H1 (cell line): ENCODE measurements at regions not wholly inside any gene's neighbourhood (a gene's known extent, or its start where the extent isn't known, plus 50 kb on each side); places are given as distances from the start of the nearest gene placed in this dataset.

Experiments
- CTCF ChIA-PET: fragments of 300-600 bp; sonication (Branson Sonifier 250); formaldehyde crosslinking; loops from one replicate; lab custom pipeline; 2021; ENCODE audit not compliant: partially characterized antibody; lab: Charles Lee
- POLR2A ChIA-PET: fragments of 300-600 bp; sonication (Branson Sonifier 250); formaldehyde crosslinking; loops from one replicate; lab custom pipeline; 2021; ENCODE audit warnings: inconsistent platforms; ENCODE audit not compliant: partially characterized antibody; lab: Charles Lee
- DNase-seq, 2 experiments: peaks; one replicate each; pipeline versions ENCODE4 v3.0.0 to v3.0.0-alpha.2; 2010 to 2022; ENCODE audit warnings: low spot score in 2 of 2, low read depth in 1 of 2, mixed read lengths in 1 of 2
- FAIRE-seq: peaks from 2 replicates; lab custom pipeline; 2011; peaks lifted over from hg19 to GRCh38; lab: Jason Lieb, UNC
- H2AFZ ChIP-seq: 2 replicates; pipeline ENCODE4 v1.8.1; 2012; ENCODE audit warnings: low read length, inconsistent platforms
- H2AK5ac ChIP-seq: 2 replicates; pipeline ENCODE4 v1.6.1; 2013; ENCODE audit warnings: low read depth, low read length
- H2BK120ac ChIP-seq: replicated peaks from 2 replicates; pipeline ENCODE3; 2013; ENCODE audit warnings: low read depth, low read length, inconsistent platforms
- H2BK12ac ChIP-seq: 2 replicates; pipeline ENCODE4 v1.6.1; 2013; ENCODE audit warnings: low read depth, low read length
- H2BK15ac ChIP-seq: 2 replicates; pipeline ENCODE4 v1.6.1; 2013; ENCODE audit warnings: low read length
- H2BK20ac ChIP-seq: 2 replicates; pipeline ENCODE4 v1.6.1; 2013; ENCODE audit warnings: low read length
- H2BK5ac ChIP-seq: 2 replicates; pipeline ENCODE4 v1.6.1; 2013; ENCODE audit warnings: low read depth, low read length
- H3K14ac ChIP-seq: 2 replicates; pipeline ENCODE4 v1.6.1; 2013; ENCODE audit warnings: inconsistent platforms; ENCODE audit not compliant: insufficient read length
- H3K18ac ChIP-seq: 2 replicates; pipeline ENCODE4 v1.6.1; 2013; ENCODE audit warnings: low read length; ENCODE audit errors: extremely low read depth
- H3K23ac ChIP-seq: 2 replicates; pipeline ENCODE4 v1.6.1; 2013; ENCODE audit warnings: inconsistent platforms; ENCODE audit not compliant: insufficient read length
- H3K23me2 ChIP-seq: 2 replicates; pipeline ENCODE4 v1.6.1; 2013; ENCODE audit warnings: low read depth, low read length
- H3K27ac ChIP-seq: 2 replicates; pipeline ENCODE4 v1.6.1; 2011; ENCODE audit warnings: low read depth, low read length, inconsistent platforms
- H3K27me3 ChIP-seq, 4 experiments: replicated peaks in 1 of 4; 1 replicate in 1 of 4; 2 replicates in 3 of 4; pipeline versions ENCODE4 v1.6.1 to v1.8.1; 2011 to 2013; ENCODE audit warnings: low read length in 3 of 4, mild to moderate bottlenecking in 3 of 4, inconsistent platforms in 2 of 4, mixed read lengths in 2 of 4, moderate library complexity in 1 of 4; ENCODE audit not compliant: control insufficient read depth in 3 of 4, insufficient read depth in 3 of 4; ENCODE audit errors: extremely low read depth in 1 of 4
- H3K36me3 ChIP-seq, 4 experiments: 2 replicates each; pipeline versions ENCODE4 v1.6.1 to v1.8.1; 2011 to 2013; ENCODE audit warnings: mild to moderate bottlenecking in 4 of 4, low read length in 3 of 4, moderate library complexity in 2 of 4, control low read depth in 1 of 4, inconsistent platforms in 1 of 4; ENCODE audit not compliant: insufficient read depth in 4 of 4, control insufficient read depth in 2 of 4
- H3K4ac ChIP-seq: replicated peaks from 2 replicates; pipeline ENCODE3; 2013; ENCODE audit warnings: low read length, low read depth, mixed read lengths, inconsistent platforms; ENCODE audit not compliant: insufficient read length
- H3K4me1 ChIP-seq, 4 experiments: replicated peaks in 1 of 4; 1 replicate in 1 of 4; 2 replicates in 3 of 4; pipeline versions ENCODE4 v1.6.1 to v1.8.1; 2011 to 2013; ENCODE audit warnings: low read length in 3 of 4, inconsistent platforms in 2 of 4, mixed read lengths in 1 of 4; ENCODE audit not compliant: insufficient read depth in 4 of 4, control insufficient read depth in 3 of 4
- H3K4me2 ChIP-seq, 2 experiments: 2 replicates each; pipeline versions ENCODE4 v1.6.1 to v1.8.1; 2011 to 2013; ENCODE audit warnings: low read depth in 2 of 2, low read length in 2 of 2, control low read depth in 1 of 2, inconsistent platforms in 1 of 2, mild to moderate bottlenecking in 1 of 2; ENCODE audit not compliant: insufficient read depth in 1 of 2
- H3K4me3 ChIP-seq, 4 experiments: fragments of 200-600, 300-600 bp in 1 of 4; sonication (generic), shearing (Covaris generic), sonication (Bioruptor Twin) in 1 of 4; 2 replicates each; pipeline versions ENCODE4 v1.5.1 to v1.8.1; 2011 to 2016; ENCODE audit warnings: low read length in 4 of 4, low read depth in 3 of 4, control low read depth in 2 of 4, inconsistent platforms in 2 of 4, mild to moderate bottlenecking in 2 of 4, mixed read lengths in 1 of 4, moderate library complexity in 1 of 4; ENCODE audit not compliant: insufficient read depth in 2 of 4; ENCODE audit errors: extremely low read depth in 1 of 4
- H3K56ac ChIP-seq: replicated peaks from 2 replicates; pipeline ENCODE3; 2013; ENCODE audit warnings: low read depth, mild to moderate bottlenecking, mixed read lengths, low read length, inconsistent platforms; ENCODE audit not compliant: insufficient read length
- H3K79me1 ChIP-seq: 2 replicates; pipeline ENCODE4 v1.6.1; 2013; ENCODE audit warnings: low read depth, low read length, control low read depth
- H3K79me2 ChIP-seq, 2 experiments: 2 replicates each; pipeline versions ENCODE4 v1.6.1 to v1.8.1; 2012 to 2013; ENCODE audit warnings: low read length in 2 of 2, mild to moderate bottlenecking in 2 of 2, inconsistent platforms in 1 of 2; ENCODE audit not compliant: insufficient read depth in 2 of 2, control insufficient read depth in 1 of 2
- H3K9ac ChIP-seq, 4 experiments: replicated peaks in 1 of 4; 1 replicate in 1 of 4; 2 replicates in 3 of 4; pipeline versions ENCODE4 v1.6.1 to v1.8.1; 2011 to 2013; ENCODE audit warnings: low read depth in 3 of 4, low read length in 3 of 4, control low read depth in 2 of 4, mild to moderate bottlenecking in 2 of 4, moderate library complexity in 2 of 4, inconsistent platforms in 1 of 4; ENCODE audit errors: extremely low read depth in 1 of 4
- H3K9me3 ChIP-seq, 2 experiments: 2 replicates each; pipeline versions ENCODE4 v1.6.1 to v1.8.1; 2012 to 2013; ENCODE audit warnings: mild to moderate bottlenecking in 2 of 2, moderate library complexity in 2 of 2, control low read depth in 1 of 2, inconsistent platforms in 1 of 2, low read depth in 1 of 2, low read length in 1 of 2, mixed read lengths in 1 of 2; ENCODE audit not compliant: insufficient read depth in 2 of 2
- H4K20me1 ChIP-seq, 2 experiments: replicated peaks in 1 of 2; 2 replicates each; pipeline versions ENCODE3 to v1.8.1; 2011 to 2013; ENCODE audit warnings: inconsistent platforms in 2 of 2, low read length in 2 of 2, mild to moderate bottlenecking in 1 of 2; ENCODE audit not compliant: insufficient read depth in 2 of 2, control insufficient read depth in 1 of 2
- H4K5ac ChIP-seq: 2 replicates; pipeline ENCODE4 v1.6.1; 2013; ENCODE audit warnings: low read length, low read depth, mixed read lengths, inconsistent platforms; ENCODE audit not compliant: insufficient read length
- H4K8ac ChIP-seq: 2 replicates; pipeline ENCODE4 v1.8.0; 2013; ENCODE audit warnings: mild to moderate bottlenecking, moderate library complexity, low read length, inconsistent platforms; ENCODE audit not compliant: insufficient read depth; ENCODE audit errors: extremely low read depth
- H4K91ac ChIP-seq: replicated peaks from 2 replicates; pipeline ENCODE3; 2013; ENCODE audit warnings: low read length, mixed read lengths, inconsistent platforms; ENCODE audit not compliant: insufficient read length
- ASH2L ChIP-seq: fragments of 200-600, 300-600 bp; sonication (generic); IDR thresholded peaks from one replicate; pipeline ENCODE4 v1.7.1; 2017; ENCODE audit warnings: low read length
- BACH1 ChIP-seq: IDR thresholded peaks from 2 replicates; pipeline ENCODE4 v1.6.1; 2012; ENCODE audit warnings: low read length, improper control_type of control experiment
- E2F6 ChIP-seq: IDR thresholded peaks from 2 replicates; pipeline ENCODE4 v1.6.1; 2012; ENCODE audit warnings: inconsistent platforms
- EP300 ChIP-seq, 2 experiments: IDR thresholded peaks; 1 replicate in 1 of 2; 2 replicates in 1 of 2; pipeline ENCODE4 v1.6.1; 2011 to 2012; ENCODE audit warnings: low read depth in 2 of 2, low read length in 2 of 2, mild to moderate bottlenecking in 2 of 2, borderline replicate concordance in 1 of 2, inconsistent platforms in 1 of 2, moderate library complexity in 1 of 2
- JUN ChIP-seq: IDR thresholded peaks from 2 replicates; pipeline ENCODE4 v1.6.1; 2011; ENCODE audit warnings: low read depth, mild to moderate bottlenecking, improper control_type of control experiment, low read length
- RXRA ChIP-seq: IDR thresholded peaks from 2 replicates; pipeline ENCODE4 v1.6.1; 2011; ENCODE audit warnings: low read depth, mild to moderate bottlenecking, low read length, moderate library complexity; ENCODE audit not compliant: insufficient read depth
- TAF7 ChIP-seq: optimal IDR thresholded peaks from 2 replicates; pipeline ENCODE3; 2011; ENCODE audit warnings: low read depth, mild to moderate bottlenecking, inconsistent platforms, low read length, moderate library complexity, borderline replicate concordance
- WGBS, 2 experiments: shearing (Covaris generic) in 1 of 2; methylation state at CpG; one replicate each; pipeline versions ENCODE4 v1.1.6 to v1.1.7; 2013 to 2015; ENCODE audit warnings: low lambda C conversion rate in 2 of 2, mixed read lengths in 2 of 2, inconsistent platforms in 1 of 2, low coverage in 1 of 2, missing lambda C conversion rate in 1 of 2; ENCODE audit not compliant: insufficient replicate concordance in 2 of 2, insufficient coverage in 1 of 2, insufficient read length in 1 of 2; ENCODE audit errors: extremely low coverage in 1 of 2, missing lambda C conversion rate in 1 of 2; 5-methylcytosine and 5-hydroxymethylcytosine counted together

- Histone ChIP-seq H3K79me2 (no peaks in the 10 kb centered on the region), H3K23me2 (no peaks in the 10 kb centered on the region), H3K9ac (no peak overlapping the region), H3K27ac (no peak overlapping the region), H2AK5ac (no peak overlapping the region), H2AFZ (no peak overlapping the region), H3K36me3 (no peaks in the 10 kb centered on the region), H4K5ac (no peak overlapping the region), H4K8ac (no peak overlapping the region), H3K18ac (no peak overlapping the region), H2BK20ac (no peak overlapping the region), H3K4ac (no peak overlapping the region), H3K4me2 (no peak overlapping the region), H3K9me3 (no peaks in the 10 kb centered on the region), H3K4me3 (no peak overlapping the region), H2BK120ac (no peak overlapping the region), H3K14ac (no peak overlapping the region), H2BK15ac (no peak overlapping the region), H3K23ac (no peak overlapping the region), H3K56ac (no peak overlapping the region), H2BK12ac (no peak overlapping the region), H2BK5ac (no peak overlapping the region), H3K4me1 (no peaks in the 10 kb centered on the region), H4K20me1 (no peaks in the 10 kb centered on the region), H3K79me1 (no peaks in the 10 kb centered on the region), H4K91ac (no peak overlapping the region), H3K27me3 (no peaks in the 10 kb centered on the region)
- DNase-seq (no peak), FAIRE-seq (no peak)
- POLR2A ChIA-PET = no interaction called here
- TF ChIP-seq BACH1 = no peak
- TF ChIP-seq ASH2L = no peak
- no peak for TF ChIP-seq E2F6
- TF ChIP-seq JUN = no peak
- no peak for TF ChIP-seq EP300 (IDR thresholded peaks at IDR 0.05; ENCODE audit: borderline replicate concordance in 1 of 2, low read depth in 2 of 2, low read length in 2 of 2)
- TF ChIP-seq TAF7 = no peak
- no peak for TF ChIP-seq RXRA
- 70% methylated on average over 3 of the region's 3 CpGs; no CpG with 5 or more reads in 1 of the 2 experiments for WGBS, 2 experiments
- CTCF ChIA-PET = interaction anchor here (0.6 to 0.8 kb wide), 2 partner anchors 21 to 291 kb away, joined by 3 to 4 read pairs; no protein-coding TSS in a partner anchor
Observed at GRCh38 chr6:163738304-163738703, 323.8 kb downstream of the QKI start.
